ENCODE measurements at regions not wholly inside any gene's neighbourhood (a gene's known extent, or its start where the extent isn't known, plus 50 kb on each side); places are given as distances from the start of the nearest gene placed in this dataset.

DNA sequence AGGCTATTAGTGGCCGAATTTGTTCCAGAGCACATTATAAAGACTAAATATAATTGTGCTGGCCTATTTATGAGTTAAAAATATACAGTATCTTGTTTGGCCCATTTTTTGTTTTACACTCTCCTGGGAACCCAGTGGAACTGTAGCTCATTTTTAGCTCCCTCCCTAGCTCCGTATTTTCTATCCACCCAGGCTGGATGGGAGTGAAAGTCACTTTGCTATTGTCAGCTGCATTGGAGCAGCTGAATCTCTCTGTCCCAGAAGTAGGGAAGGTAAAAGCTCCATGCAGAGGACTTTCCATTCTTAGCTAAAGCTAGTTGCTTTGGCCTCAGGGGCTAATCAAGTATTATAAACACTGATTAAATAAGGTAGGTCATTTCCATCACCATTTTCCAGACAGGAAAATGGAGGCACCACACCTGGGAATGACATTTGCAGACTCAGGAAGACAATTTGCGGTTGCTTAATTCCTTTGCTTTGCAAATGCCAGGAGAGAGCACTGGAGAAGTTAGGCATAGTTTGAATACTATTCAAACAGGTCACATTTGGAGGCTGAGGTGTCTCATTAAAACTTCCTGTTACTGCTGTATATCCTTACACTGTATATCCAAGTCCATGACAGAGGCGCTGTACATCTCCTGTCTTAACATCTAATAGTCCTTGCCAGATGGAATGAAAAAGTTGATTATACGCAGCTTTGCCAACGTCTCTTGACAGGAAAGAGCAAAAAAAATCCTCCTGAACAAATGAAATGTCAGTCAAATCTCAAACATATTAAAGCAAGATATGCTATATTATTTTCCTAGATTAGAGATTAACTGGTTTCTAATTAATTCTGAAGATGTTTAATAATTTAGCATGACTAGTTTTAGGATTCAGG is 338.1 kb upstream of the KIRREL3 start:
- H3K14ac ChIP-seq (replicated peaks; ENCODE audit: low read depth, low read length): no peak overlapping the region
- H3K23ac ChIP-seq (ENCODE audit: low read depth, low read length): no peak overlapping the region
- no peaks in the 10 kb centered on the region for H3K9me1 ChIP-seq (ENCODE audit: insufficient read depth, low read length)
- H3K9ac ChIP-seq (ENCODE audit: low read depth, low read length): no peak overlapping the region
- no peaks in the 10 kb centered on the region for H4K20me1 ChIP-seq (ENCODE audit: insufficient read depth, low read length)
- H4K8ac ChIP-seq (ENCODE audit: low read depth in 2 of 2, low read length in 2 of 2): no peak overlapping the region
- in situ Hi-C loops (cut with MboI; ENCODE audit: low sequenced_read_pairs): loop anchor here (25.0 kb wide), 3 partner anchors 626 to 1026 kb away; partner anchors contain the start of gene DCPS
- DNase-seq (no peak), ATAC-seq (ENCODE audit: low read depth) (no peak)
- H2BK5ac ChIP-seq (ENCODE audit: low read depth, low read length, poor library complexity, severe bottlenecking): no peak overlapping the region
- H2AK5ac ChIP-seq (ENCODE audit: low read depth, low read length): no peak overlapping the region
- no peak overlapping the region for H2AK9ac ChIP-seq (replicated peaks; ENCODE audit: low read depth, low read length, poor library complexity)
- no peaks in the 10 kb centered on the region for H3K9me3 ChIP-seq (ENCODE audit: control insufficient read depth, insufficient read depth, low read length)
- H3K4me3 ChIP-seq (ENCODE audit: insufficient read depth, low read depth, low read length): no peak overlapping the region
- H3K27me3 ChIP-seq (ENCODE audit: control insufficient read depth, insufficient read depth, low read length): no peaks in the 10 kb centered on the region
- dilution Hi-C loops (cut with HindIII; ENCODE audit: low sequenced_read_pairs, unreplicated experiment): no loop called here
- ChIA-PET POLR2A (ENCODE audit: unreplicated experiment) (no interaction called here), CTCF (interaction anchor here (0.7 kb wide), 2 partner anchors 137 to 1642 kb away, joined by 5 to 7 read pairs; no protein-coding TSS in a partner anchor)
- no peak overlapping the region for H4K5ac ChIP-seq (ENCODE audit: low read depth, low read length)
- intact Hi-C loops (cut with micrococcal nuclease): no loop called here
- no peak overlapping the region for H2BK20ac ChIP-seq (ENCODE audit: low read depth, low read length)
- no peak overlapping the region for H3K4ac ChIP-seq (ENCODE audit: low read depth, low read length)
- no peak overlapping the region for H3K18ac ChIP-seq (ENCODE audit: low read depth, low read length)
- no peak overlapping the region for H3K4me2 ChIP-seq (ENCODE audit: low read depth, low read length)
- no peak for TF ChIP-seq SMC3 (IDR thresholded peaks at IDR 0.05; ENCODE audit: low read depth, low read length)
- TF ChIP-seq, protein P1, sequence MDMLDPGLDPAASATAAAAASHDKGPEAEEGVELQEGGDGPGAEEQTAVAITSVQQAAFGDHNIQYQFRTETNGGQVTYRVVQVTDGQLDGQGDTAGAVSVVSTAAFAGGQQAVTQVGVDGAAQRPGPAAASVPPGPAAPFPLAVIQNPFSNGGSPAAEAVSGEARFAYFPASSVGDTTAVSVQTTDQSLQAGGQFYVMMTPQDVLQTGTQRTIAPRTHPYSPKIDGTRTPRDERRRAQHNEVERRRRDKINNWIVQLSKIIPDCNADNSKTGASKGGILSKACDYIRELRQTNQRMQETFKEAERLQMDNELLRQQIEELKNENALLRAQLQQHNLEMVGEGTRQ (IDR thresholded peaks at IDR 0.05; ENCODE audit: low read depth, low read length): no peak
- TF ChIP-seq NFE2L2 (IDR thresholded peaks at IDR 0.05; ENCODE audit: low read depth, low read length): no peak
- no peak for TF ChIP-seq RFX5 (IDR thresholded peaks at IDR 0.05; ENCODE audit: low read depth, low read length)
- H3K36me3 ChIP-seq (ENCODE audit: control insufficient read depth, insufficient read depth, low read length): no peaks in the 10 kb centered on the region
- no peaks in the 10 kb centered on the region for H3K79me1 ChIP-seq (ENCODE audit: low read depth in 1 of 2, low read length in 2 of 2)
- no peak overlapping the region for H2BK15ac ChIP-seq (ENCODE audit: low read depth, low read length)
- H2AFZ ChIP-seq (replicated peaks; ENCODE audit: low read length, poor library complexity): no peak overlapping the region
- H3K4me1 ChIP-seq (ENCODE audit: control insufficient read depth, insufficient read depth, low read length): no peaks in the 10 kb centered on the region
- H3K56ac ChIP-seq (ENCODE audit: extremely low read depth, insufficient read depth, low read length): no peak overlapping the region
- no peak overlapping the region for H4K91ac ChIP-seq (ENCODE audit: insufficient read depth, low read depth, low read length)
- H3K27ac ChIP-seq (ENCODE audit: insufficient read depth, low read length): no peak overlapping the region
- no peak overlapping the region for H2BK120ac ChIP-seq (ENCODE audit: low read depth, low read length)
- no TSS peak for BruUV-seq (replicated peaks)
- no CpG with 5 or more reads among the region's 6 CpGs for WGBS, 2 experiments (ENCODE audit: extremely low coverage in 2 of 2, insufficient read length in 1 of 2)
